Hepatocyte (in vitro differentiated cells): ENCODE measurements at regions not wholly inside any gene's neighbourhood (a gene's known extent, or its start where the extent isn't known, plus 50 kb on each side); places are given as distances from the start of the nearest gene placed in this dataset.

Experiments
- DNase-seq: peaks from one replicate; pipeline ENCODE4 v3.0.0-alpha.2; 2016; ENCODE audit warnings: low spot score
- H2AFZ ChIP-seq: fragments of 200-600 bp; sonication (generic); 2 replicates; pipeline ENCODE4 v1.6.0; 2016; ENCODE audit warnings: antibody characterized with exemption, mild to moderate bottlenecking
- H3K27ac ChIP-seq: fragments of 200-600 bp; sonication (generic); 2 replicates; pipeline ENCODE4 v1.5.1; 2016; ENCODE audit warnings: mild to moderate bottlenecking
- H3K27me3 ChIP-seq: fragments of 200-600 bp; sonication (generic); 2 replicates; pipeline ENCODE4 v1.6.1; 2016
- H3K36me3 ChIP-seq: fragments of 200-600 bp; sonication (generic); replicated peaks from 2 replicates; pipeline ENCODE4 v1.5.1; 2016; ENCODE audit warnings: low read depth; ENCODE audit not compliant: insufficient read depth
- H3K4me1 ChIP-seq: fragments of 200-600 bp; sonication (generic); 2 replicates; pipeline ENCODE4 v1.5.1; 2016; ENCODE audit warnings: mild to moderate bottlenecking, moderate library complexity; ENCODE audit not compliant: insufficient read depth
- H3K4me2 ChIP-seq: fragments of 200-600 bp; sonication (generic); 2 replicates; pipeline ENCODE4 v1.6.0; 2016
- H3K4me3 ChIP-seq: fragments of 200-600 bp; sonication (generic); 2 replicates; pipeline ENCODE4 v1.5.1; 2016; ENCODE audit warnings: mild to moderate bottlenecking
- H3K79me2 ChIP-seq: fragments of 200-600 bp; sonication (generic); 2 replicates; pipeline ENCODE4 v1.6.0; 2017; ENCODE audit warnings: mild to moderate bottlenecking
- H3K9me2 ChIP-seq: fragments of 200-600 bp; sonication (generic); replicated peaks from 2 replicates; pipeline ENCODE4 v1.6.0; 2017; ENCODE audit warnings: mild to moderate bottlenecking; ENCODE audit not compliant: insufficient read depth
- H3K9me3 ChIP-seq: fragments of 200-600 bp; sonication (generic); 2 replicates; pipeline ENCODE4 v1.5.1; 2016; ENCODE audit warnings: low read depth, mild to moderate bottlenecking
- H4K20me1 ChIP-seq: fragments of 200-600 bp; sonication (generic); 2 replicates; pipeline ENCODE4 v1.6.0; 2016; ENCODE audit warnings: mild to moderate bottlenecking; ENCODE audit not compliant: insufficient read depth, poor library complexity, severe bottlenecking
- EZH2 ChIP-seq: fragments of 200-600 bp; sonication (generic); IDR thresholded peaks from 2 replicates; pipeline ENCODE4 v1.6.1; 2016; ENCODE audit warnings: antibody characterized with exemption, mild to moderate bottlenecking, borderline replicate concordance
- EZH2phosphoT487 ChIP-seq: fragments of 200-600 bp; sonication (generic); IDR thresholded peaks from one replicate; pipeline ENCODE4 v1.6.1; 2018; ENCODE audit warnings: antibody characterized with exemption, mild to moderate bottlenecking, low read depth, moderate library complexity; ENCODE audit not compliant: unreplicated experiment, severe bottlenecking
- WGBS: methylation state at CpG from one replicate; pipeline ENCODE4 v1.1.6; 2016; ENCODE audit warnings: low lambda C conversion rate; ENCODE audit errors: missing lambda C conversion rate; 5-methylcytosine and 5-hydroxymethylcytosine counted together
- TF ChIP-seq, protein P1 (sequence below): fragments of 200-600 bp; sonication (generic); IDR thresholded peaks from 2 replicates; pipeline ENCODE4 v1.5.1; 2016; ENCODE audit warnings: antibody characterized with exemption, mild to moderate bottlenecking; ENCODE audit not compliant: poor library complexity

DNA sequence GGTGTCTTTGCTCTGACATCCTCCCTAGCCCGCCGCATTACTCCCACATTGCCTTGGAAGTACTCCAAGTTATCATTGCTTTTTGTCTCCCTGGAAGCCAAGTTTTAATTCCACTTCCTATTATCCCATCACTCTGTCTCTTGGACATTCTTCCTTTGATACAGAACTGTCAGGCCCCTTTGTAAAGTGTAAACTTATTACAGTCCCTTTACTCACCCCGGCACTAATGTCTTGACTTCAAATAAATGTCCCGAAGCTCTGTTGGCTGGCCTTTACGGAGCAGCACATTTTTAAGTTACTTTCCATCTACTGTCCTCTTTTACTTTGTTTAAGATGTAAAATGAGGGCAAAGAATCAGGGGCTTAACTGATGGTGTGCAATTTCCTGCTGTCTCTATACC is 223.5 kb upstream of the IGFBP7 start:
- Histone ChIP-seq H3K9me3 (no peaks in the 10 kb centered on the region), H3K36me3 (no peaks in the 10 kb centered on the region), H3K4me2 (no peak overlapping the region), H4K20me1 (no peaks in the 10 kb centered on the region), H3K27ac (no peak overlapping the region), H2AFZ (no peak overlapping the region), H3K27me3 (no peaks in the 10 kb centered on the region), H3K4me1 (no peaks in the 10 kb centered on the region), H3K4me3 (no peak overlapping the region), H3K9me2 (no peaks in the 10 kb centered on the region), H3K79me2 (no peaks in the 10 kb centered on the region)
- TF ChIP-seq EZH2 (no peak), EZH2phosphoT487 (no peak)
- TF ChIP-seq, protein P1, sequence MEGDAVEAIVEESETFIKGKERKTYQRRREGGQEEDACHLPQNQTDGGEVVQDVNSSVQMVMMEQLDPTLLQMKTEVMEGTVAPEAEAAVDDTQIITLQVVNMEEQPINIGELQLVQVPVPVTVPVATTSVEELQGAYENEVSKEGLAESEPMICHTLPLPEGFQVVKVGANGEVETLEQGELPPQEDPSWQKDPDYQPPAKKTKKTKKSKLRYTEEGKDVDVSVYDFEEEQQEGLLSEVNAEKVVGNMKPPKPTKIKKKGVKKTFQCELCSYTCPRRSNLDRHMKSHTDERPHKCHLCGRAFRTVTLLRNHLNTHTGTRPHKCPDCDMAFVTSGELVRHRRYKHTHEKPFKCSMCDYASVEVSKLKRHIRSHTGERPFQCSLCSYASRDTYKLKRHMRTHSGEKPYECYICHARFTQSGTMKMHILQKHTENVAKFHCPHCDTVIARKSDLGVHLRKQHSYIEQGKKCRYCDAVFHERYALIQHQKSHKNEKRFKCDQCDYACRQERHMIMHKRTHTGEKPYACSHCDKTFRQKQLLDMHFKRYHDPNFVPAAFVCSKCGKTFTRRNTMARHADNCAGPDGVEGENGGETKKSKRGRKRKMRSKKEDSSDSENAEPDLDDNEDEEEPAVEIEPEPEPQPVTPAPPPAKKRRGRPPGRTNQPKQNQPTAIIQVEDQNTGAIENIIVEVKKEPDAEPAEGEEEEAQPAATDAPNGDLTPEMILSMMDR: no peak
- no peak for DNase-seq
- WGBS: 63% methylated on average over 5 of the region's 5 CpGs

DNA sequence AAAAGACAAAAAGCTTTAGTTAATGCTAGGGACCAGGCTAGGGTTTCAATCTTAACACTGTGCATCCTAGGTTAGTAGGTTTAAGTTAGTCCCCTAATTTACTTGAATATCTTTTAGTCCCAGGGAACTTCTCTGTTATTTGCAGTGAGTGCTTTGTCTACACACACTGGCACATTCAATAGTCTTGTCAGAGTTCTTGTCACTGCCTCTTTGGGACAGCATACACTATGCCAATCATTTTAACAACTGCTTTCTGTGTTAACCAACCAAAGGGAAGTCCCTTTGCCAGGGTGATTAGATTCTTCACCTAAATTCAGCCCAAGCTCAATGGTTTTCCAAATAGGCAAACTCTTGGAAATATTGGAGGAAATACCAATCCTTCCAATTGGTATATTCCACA is 221.8 kb upstream of the IGFBP7 start:
- Histone ChIP-seq H3K4me3 (no peak overlapping the region), H3K4me1 (no peaks in the 10 kb centered on the region), H3K27ac (no peak overlapping the region), H3K79me2 (no peaks in the 10 kb centered on the region), H3K4me2 (no peak overlapping the region), H2AFZ (no peak overlapping the region), H3K36me3 (no peaks in the 10 kb centered on the region), H3K9me3 (no peaks in the 10 kb centered on the region), H3K27me3 (no peaks in the 10 kb centered on the region), H3K9me2 (no peaks in the 10 kb centered on the region), H4K20me1 (no peaks in the 10 kb centered on the region)
- no peak for DNase-seq
- TF ChIP-seq EZH2: no peak
- TF ChIP-seq EZH2phosphoT487: no peak
- TF ChIP-seq, protein P1: no peak

DNA sequence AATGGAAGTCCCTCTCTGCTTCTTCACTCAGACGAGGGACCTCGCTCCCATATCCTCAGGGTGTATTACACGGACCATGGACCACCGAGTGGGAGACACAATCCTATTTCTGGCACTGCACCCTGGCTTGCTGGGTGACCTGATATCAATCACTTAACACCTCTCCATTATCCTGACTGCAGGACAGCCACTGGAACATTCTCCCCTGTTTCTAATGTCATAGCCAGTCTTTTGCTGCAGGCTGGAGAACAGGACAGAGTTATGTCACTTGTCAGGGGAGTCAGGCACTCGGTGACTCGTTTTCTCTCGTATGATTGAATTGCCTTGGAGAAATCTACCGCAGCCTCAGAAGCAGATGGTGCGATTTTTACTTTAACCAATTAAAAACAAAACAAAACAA is 219.1 kb upstream of the IGFBP7 start:
- WGBS: 75% methylated on average over 9 of the region's 9 CpGs
- TF ChIP-seq, protein P1: no peak
- TF ChIP-seq EZH2phosphoT487 (no peak), EZH2 (no peak)
- H3K4me3 ChIP-seq: no peak overlapping the region
- no peaks in the 10 kb centered on the region for H3K36me3 ChIP-seq
- no peak overlapping the region for H3K27ac ChIP-seq
- H3K27me3 ChIP-seq: no peaks in the 10 kb centered on the region
- H4K20me1 ChIP-seq: no peaks in the 10 kb centered on the region
- H3K9me2 ChIP-seq: no peaks in the 10 kb centered on the region
- H3K4me2 ChIP-seq: no peak overlapping the region
- H2AFZ ChIP-seq: no peak overlapping the region
- no peaks in the 10 kb centered on the region for H3K4me1 ChIP-seq
- H3K79me2 ChIP-seq: no peaks in the 10 kb centered on the region
- H3K9me3 ChIP-seq: no peaks in the 10 kb centered on the region
- DNase-seq: no peak

DNA sequence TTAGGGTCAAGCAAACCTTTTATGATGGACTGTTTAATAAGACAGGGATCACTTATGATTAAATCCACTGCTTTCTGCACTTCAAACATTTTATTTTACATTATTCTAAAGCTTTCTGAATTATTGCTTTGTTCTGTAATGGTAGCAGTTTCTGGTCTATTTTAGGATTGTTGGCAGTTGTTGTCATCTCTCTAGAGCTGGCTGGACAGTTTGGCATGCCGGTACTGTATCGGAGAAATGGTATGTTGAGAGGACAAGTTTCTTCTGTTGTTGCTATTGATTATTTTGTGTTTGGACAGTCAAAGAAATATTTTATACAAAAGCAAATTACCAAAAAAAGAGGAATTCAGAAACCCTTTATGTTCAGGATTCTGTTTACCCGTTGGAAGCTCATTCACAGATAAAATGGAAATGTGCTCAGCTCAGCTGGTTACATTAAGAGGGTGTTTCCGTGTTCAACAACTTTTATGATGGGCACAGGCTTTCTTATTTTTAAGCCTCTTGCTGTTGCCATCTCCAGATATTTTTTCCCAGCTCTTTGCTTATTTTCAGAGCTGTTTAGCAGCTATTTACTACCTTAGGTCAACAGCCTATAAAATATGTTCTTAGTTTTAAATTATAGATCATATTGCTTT is 214.6 kb upstream of the IGFBP7 start:
- 74% methylated on average over 4 of the region's 4 CpGs for WGBS
- no peak overlapping the region for H3K27ac ChIP-seq

More for the DNA sequence above, 214.6 kb upstream of the IGFBP7 start:
- Histone ChIP-seq H2AFZ (no peak overlapping the region), H4K20me1 (no peaks in the 10 kb centered on the region), H3K4me1 (no peaks in the 10 kb centered on the region), H3K36me3 (no peaks in the 10 kb centered on the region), H3K27me3 (no peaks in the 10 kb centered on the region), H3K4me2 (no peak overlapping the region), H3K79me2 (no peaks in the 10 kb centered on the region), H3K4me3 (no peak overlapping the region), H3K9me3 (no peaks in the 10 kb centered on the region), H3K9me2 (no peaks in the 10 kb centered on the region)
- TF ChIP-seq, protein P1: no peak
- TF ChIP-seq EZH2phosphoT487 (no peak), EZH2 (no peak)
- no peak for DNase-seq
